GM18873 (cell line): ENCODE measurements at regions not wholly inside any gene's neighbourhood (a gene's known extent, or its start where the extent isn't known, plus 50 kb on each side); places are given as distances from the start of the nearest gene placed in this dataset.
"Not testable (repeated sequence)": the region's sequence is repeated elsewhere in the genome, so short reads cannot be mapped to it uniquely, and the experiment has no call there.

ENCODE experiments used
- ATAC-seq: cut with Tn5 transposase; IDR thresholded peaks from one replicate; pipeline ENCODE4 v1.9.1; 2021; ENCODE audit warnings: mild to moderate bottlenecking, moderate library complexity, moderate number of reproducible peaks; ENCODE audit not compliant: unreplicated experiment, low FRiP score

GRCh38 chr2:196511258-196512168, 128.0 kb upstream of the CCDC150 start:
- ATAC-seq = no peak

GRCh38 chr2:196513796-196514526, 125.6 kb upstream of the CCDC150 start:
- ATAC-seq = no peak

GRCh38 chr2:196514641-196515040, 124.9 kb upstream of the CCDC150 start:
- ATAC-seq = no peak

DNA sequence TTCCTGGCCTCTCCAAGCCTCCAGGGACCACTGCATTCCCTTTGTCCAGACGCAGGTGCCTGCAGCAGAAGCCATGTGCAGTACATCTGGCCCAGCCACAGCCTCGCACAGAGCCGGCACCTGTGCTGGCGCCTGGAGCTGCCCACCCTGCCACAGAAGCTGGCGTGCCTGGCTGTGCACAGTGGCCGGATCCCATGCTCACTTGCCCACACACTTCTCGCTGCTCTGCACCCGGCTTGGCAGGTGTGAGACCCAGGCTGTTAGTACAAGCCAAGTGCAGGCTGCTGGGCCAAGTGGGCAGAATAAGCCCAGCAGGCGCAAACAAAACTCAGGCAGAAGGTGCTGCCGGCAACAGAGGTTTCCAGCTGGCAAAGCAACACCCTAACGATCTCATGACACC, 124.5 kb upstream of the CCDC150 start:
- no peak for ATAC-seq

- ATAC-seq = no peak
These were observed 123.9 kb upstream of the CCDC150 start for GRCh38 chr2:196515608-196516007.

- ATAC-seq = no peak
These were observed 123.0 kb upstream of the CCDC150 start for GRCh38 chr2:196516564-196516963.

DNA sequence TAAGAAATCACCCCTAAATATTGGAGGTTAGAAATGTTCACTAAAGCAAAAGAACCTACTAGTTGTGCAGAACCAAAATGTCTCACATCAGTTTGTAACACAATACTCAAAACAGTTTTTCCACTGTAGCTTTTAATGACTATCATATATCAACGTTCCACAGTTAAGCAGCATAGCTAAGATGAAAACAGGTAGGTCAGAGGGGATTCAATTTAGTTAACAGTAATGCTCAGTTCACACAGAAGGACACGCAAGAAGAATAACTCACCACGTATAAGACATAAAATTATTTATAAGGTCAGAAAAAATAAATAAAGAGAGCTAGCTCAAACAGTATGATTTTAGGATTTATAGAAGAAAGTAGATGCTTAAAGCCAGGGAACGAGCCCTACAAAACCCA, 118.9 kb upstream of the CCDC150 start:
- no peak for ATAC-seq

DNA sequence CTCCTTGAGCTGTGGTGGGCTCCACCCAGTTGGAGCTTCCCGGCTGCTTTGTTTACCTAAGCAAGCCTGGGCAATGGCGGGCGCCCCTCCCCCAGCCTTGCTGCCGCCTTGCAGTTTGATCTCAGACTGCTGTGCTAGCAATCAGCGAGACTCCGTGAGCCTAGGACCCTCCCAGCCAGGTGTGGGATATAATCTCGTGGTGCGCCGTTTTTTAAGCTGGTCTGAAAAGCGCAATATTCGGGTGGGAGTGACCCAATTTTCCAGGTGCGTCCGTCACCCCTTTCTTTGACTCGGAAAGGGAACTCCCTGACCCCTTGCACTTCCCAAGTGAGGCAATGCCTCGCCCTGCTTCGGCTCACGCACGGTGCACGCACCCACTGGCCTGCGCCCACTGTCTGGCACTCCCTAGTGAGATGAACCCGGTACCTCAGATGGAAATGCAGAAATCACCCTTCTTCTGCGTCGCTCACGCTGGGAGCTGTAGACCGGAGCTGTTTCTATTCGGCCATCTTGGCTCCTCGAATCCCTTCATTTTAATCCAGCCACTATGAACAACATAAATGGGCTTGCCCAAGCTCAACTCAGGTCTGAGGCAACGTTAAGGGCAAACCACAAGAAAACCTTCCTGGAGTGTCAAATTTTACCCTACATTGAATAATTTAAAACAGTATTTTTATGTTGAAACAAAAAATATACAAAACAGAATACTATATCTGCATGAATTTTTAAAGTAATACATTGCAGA, 112.4 kb upstream of the CCDC150 start:
- not testable (repeated sequence) for ATAC-seq

- ATAC-seq = no peak
These were observed 110.9 kb upstream of the CCDC150 start for GRCh38 chr2:196528486-196529223.

- ATAC-seq = no peak
These were observed 108.6 kb upstream of the CCDC150 start for GRCh38 chr2:196530910-196531309.

GRCh38 chr2:196533772-196534397, 105.6 kb upstream of the CCDC150 start:
- no peak for ATAC-seq

DNA sequence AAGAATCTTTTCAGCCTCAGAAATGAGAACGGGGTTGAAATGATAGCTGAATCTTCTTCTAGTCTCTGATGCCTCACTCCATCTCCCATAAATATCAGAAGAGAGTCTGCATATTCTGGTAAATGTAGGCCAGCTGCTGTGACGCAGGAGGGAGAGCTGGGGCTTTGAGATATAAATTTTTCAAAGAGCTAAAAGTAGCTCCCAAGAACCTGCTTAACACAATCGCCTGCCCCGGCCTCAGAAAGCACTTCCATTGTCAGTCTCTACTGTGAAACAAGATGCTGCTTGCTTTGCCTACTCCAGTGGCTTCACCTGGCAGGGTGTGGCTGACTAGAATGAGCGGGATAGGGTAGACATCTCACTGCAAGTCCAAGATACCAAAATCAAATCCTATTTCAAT, 105.0 kb upstream of the CCDC150 start:
- no peak for ATAC-seq

DNA sequence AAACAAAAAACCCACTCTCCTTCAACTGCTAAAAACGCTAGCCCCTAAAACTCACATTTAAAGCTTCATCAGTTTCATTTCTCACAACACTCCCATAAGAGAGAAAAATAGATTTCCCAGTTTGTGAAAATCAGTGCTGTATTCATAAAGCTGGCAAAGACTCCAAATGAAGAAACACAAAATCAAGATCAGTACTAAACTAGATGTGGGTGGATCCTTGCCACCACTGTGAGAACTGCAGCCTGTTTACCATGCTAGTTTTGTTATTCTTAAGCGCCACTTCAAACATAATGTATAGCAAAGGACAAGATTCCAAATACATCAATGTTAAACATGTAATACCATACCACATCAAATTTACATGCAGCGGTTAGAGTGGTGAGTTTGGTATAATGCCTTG, 104.5 kb upstream of the CCDC150 start:
- no peak for ATAC-seq

DNA sequence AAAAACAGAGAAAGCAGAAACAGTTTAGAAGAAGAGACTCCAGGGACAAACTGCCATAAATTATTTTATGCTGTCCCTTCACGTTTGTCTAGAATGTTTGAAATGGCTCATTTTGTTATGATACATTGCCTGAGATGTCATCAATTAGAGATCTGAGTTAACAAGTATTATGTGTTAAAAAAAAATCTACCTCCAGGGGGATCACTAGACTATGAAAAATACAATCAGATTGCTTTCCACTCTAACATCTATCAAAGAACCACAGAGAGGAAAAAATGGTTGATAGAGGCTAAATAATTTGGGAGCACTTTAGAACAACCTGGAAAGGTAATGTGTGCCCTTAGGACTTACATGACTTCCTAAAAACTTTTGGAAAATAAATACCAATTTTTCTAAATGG, 103.8 kb upstream of the CCDC150 start:
- no peak for ATAC-seq

GRCh38 chr2:196537311-196537710, 102.2 kb upstream of the CCDC150 start:
- no peak for ATAC-seq

GRCh38 chr2:196538189-196538588, 101.3 kb upstream of the CCDC150 start:
- ATAC-seq = no peak

DNA sequence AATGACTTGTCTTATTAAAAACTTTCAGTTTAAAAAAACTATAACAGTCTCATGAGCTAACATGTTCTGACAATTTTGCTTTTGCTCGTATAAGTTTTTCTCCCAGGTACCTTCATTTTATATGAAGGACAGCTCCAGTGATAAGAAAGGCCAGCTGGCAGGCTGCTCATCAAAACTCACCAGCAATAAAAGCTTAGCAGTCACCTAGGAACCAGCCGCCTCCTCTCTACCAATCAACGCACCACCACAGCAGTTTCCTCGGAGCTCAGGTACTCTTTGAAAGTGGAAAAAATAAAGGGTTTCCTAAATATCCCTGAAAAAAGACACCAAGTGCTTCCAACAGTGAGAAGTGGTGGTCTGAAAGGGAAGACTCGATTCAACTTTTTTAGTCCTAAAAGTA, 100.9 kb upstream of the CCDC150 start:
- ATAC-seq = no peak

- ATAC-seq = no peak
These were observed 94.5 kb upstream of the CCDC150 start for GRCh38 chr2:196544906-196545433.

DNA sequence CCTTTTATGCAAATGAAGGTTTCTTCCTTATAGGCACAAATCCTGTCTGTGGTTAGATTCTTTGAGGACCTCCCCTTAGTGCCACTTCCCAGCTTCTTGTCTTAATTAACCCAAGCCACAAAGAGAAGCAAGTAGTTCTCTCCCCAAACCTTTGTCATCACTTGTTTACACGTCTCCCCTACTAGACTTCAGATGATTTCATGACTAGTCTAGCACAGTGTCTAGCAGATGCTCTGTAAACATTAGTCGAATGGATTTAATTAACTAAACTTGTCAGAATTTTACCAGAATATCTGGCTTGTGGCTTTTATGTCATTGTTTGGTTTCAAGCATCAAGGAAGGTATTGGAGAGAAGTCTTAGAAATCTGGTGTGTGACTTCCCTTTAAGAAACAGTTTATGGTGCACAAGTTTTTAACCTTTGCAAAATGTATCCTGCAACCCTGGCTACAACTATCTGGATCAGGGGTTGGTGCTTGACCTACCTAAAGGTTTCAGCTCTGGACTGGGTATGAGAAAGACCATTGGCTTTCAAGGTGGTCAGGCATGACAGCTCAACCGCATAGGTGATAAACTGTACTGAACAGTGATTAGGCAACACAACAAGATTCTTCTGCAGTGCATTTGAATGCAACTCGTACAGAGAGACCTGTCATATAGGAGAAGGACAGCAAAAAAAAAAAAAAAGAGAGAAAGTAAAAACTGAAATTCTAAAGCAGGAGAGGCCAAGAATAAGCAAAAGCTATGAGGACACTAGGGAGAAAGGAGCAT, 93.2 kb upstream of the CCDC150 start:
- ATAC-seq = no peak
